Kidney epithelial cell (primary cell): ENCODE measurements at regions not wholly inside any gene's neighbourhood (a gene's known extent, or its start where the extent isn't known, plus 50 kb on each side); places are given as distances from the start of the nearest gene placed in this dataset.
A peak's percentile ranks its signal among the peaks of the same experiment; 100 is the strongest.

ENCODE experiments used
- DNase-seq: peaks from one replicate; pipeline ENCODE4 v3.0.0-alpha.2; 2010; ENCODE audit warnings: low read depth
- H3K27me3 ChIP-seq: 2 replicates; pipeline ENCODE4 v1.6.0; 2011; ENCODE audit warnings: low read length; ENCODE audit not compliant: control insufficient read depth, insufficient read depth
- H3K36me3 ChIP-seq: 2 replicates; pipeline ENCODE4 v1.5.1; 2011; ENCODE audit warnings: low read length; ENCODE audit not compliant: control insufficient read depth, insufficient read depth
- H3K4me3 ChIP-seq: 2 replicates; pipeline ENCODE4 v1.5.1; 2011; ENCODE audit warnings: low read depth, mild to moderate bottlenecking, control low read depth, low read length
- TF ChIP-seq, protein P1 (sequence below): IDR thresholded peaks from 2 replicates; pipeline ENCODE4 v1.5.1; 2011; ENCODE audit warnings: mild to moderate bottlenecking, moderate library complexity, low read length, control low read depth, inconsistent platforms; ENCODE audit not compliant: insufficient read depth, poor library complexity, severe bottlenecking

- Histone ChIP-seq H3K4me3 (no peak overlapping the region), H3K36me3 (no peaks in the 10 kb centered on the region), H3K27me3 (no peaks in the 10 kb centered on the region)
- TF ChIP-seq, protein P1, sequence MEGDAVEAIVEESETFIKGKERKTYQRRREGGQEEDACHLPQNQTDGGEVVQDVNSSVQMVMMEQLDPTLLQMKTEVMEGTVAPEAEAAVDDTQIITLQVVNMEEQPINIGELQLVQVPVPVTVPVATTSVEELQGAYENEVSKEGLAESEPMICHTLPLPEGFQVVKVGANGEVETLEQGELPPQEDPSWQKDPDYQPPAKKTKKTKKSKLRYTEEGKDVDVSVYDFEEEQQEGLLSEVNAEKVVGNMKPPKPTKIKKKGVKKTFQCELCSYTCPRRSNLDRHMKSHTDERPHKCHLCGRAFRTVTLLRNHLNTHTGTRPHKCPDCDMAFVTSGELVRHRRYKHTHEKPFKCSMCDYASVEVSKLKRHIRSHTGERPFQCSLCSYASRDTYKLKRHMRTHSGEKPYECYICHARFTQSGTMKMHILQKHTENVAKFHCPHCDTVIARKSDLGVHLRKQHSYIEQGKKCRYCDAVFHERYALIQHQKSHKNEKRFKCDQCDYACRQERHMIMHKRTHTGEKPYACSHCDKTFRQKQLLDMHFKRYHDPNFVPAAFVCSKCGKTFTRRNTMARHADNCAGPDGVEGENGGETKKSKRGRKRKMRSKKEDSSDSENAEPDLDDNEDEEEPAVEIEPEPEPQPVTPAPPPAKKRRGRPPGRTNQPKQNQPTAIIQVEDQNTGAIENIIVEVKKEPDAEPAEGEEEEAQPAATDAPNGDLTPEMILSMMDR: no peak
- DNase-seq: no peak
Observed at GRCh38 chrX:128931071-128931470, 592.2 kb downstream of the SMARCA1 start.

DNA sequence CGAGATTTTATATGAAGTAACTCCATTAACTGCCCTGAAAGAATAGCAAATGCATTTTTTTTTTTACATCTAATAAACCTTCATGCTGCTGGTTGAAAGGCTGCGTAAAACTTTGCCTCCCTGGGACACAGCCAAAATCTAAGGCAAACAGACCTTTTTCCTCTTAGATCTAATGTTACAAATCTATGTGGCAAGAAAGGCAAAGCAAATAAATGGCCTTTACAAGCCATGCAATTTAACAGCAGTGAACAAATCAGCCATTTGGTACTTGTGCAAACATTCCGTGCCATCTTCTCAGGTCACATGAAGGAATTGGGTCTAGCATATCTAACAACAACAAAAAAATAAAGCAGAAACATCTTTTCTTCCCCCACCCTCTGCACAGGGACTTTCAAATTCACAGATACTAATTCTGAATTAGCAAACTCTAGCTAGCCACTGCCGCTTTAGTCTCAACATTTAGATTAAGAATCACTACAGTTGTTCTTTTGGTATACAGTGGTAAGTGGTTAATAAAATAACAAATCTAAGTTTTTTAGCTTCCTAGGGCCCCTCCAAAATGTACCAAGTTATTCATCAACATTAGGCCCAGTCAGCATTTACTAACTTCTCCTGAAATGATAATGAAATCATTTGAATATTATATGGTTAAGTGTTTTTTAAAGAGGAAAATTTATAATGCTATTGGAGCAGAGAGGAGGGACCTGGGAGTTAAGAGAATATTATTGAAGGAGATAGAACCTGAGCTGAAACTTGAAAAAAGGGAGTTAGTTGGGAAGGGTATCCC lies 593.8 kb downstream of the SMARCA1 start:
- H3K36me3 ChIP-seq: no peaks in the 10 kb centered on the region
- TF ChIP-seq, protein P1: no peak
- H3K27me3 ChIP-seq: no peaks in the 10 kb centered on the region
- no peak overlapping the region for H3K4me3 ChIP-seq
- no peak for DNase-seq

DNA sequence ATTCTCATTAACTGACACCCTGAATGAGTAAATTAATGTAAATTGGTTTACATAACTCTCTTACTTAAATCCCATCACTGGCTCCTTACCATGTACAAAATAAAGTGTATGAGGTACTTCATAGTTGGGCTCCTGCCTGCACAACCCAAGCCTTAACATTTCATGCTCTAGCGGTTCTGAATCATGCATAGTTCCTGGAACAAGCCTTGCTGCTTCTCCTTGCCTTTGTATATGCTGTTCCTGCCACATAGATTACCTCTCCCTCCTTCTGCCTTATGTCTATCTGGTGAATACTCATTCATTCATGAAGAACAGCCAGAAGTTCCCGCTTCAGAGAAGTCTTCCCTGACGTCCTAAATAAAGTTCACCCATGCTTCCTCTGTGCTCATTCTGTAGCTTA lies 594.7 kb downstream of the SMARCA1 start:
- H3K27me3 ChIP-seq: no peaks in the 10 kb centered on the region
- H3K4me3 ChIP-seq: no peak overlapping the region
- DNase-seq: peak; percentile 10
- TF ChIP-seq, protein P1: no peak
- H3K36me3 ChIP-seq: no peaks in the 10 kb centered on the region

DNA sequence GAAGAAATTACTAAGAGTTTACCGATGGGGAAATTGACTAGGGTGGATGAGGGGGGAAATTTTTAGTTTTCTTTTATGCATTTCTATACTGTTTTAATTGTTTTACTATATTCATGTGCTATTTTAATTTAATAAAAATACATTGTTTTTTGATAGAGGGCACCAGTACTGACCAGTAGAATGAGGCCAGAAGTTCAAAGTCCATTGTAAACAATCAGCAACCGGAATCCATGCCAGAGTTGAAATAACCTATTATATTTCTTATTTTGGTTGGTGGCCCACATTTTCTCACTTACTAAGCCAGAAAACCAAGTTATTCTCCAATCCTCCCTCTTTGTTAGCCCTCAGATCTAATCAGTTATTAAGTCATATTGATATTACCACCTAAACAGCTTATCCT lies 595.9 kb downstream of the SMARCA1 start:
- no peak overlapping the region for H3K4me3 ChIP-seq
- no peaks in the 10 kb centered on the region for H3K27me3 ChIP-seq
- TF ChIP-seq, protein P1: no peak
- no peak for DNase-seq
- H3K36me3 ChIP-seq: no peaks in the 10 kb centered on the region

GRCh38 chrX:128906753-128907152 lies 616.5 kb downstream of the SMARCA1 start:
- no peaks in the 10 kb centered on the region for H3K27me3 ChIP-seq
- DNase-seq: no peak
- no peak overlapping the region for H3K4me3 ChIP-seq
- no peaks in the 10 kb centered on the region for H3K36me3 ChIP-seq
- TF ChIP-seq, protein P1: no peak

GRCh38 chrX:128901018-128901417 lies 622.3 kb downstream of the SMARCA1 start:
- no peak overlapping the region for H3K4me3 ChIP-seq
- no peaks in the 10 kb centered on the region for H3K27me3 ChIP-seq
- TF ChIP-seq, protein P1: no peak
- no peak for DNase-seq
- H3K36me3 ChIP-seq: no peaks in the 10 kb centered on the region
